ENCODE measurements at regions not wholly inside any gene's neighbourhood (a gene's known extent, or its start where the extent isn't known, plus 50 kb on each side); places are given as distances from the start of the nearest gene placed in this dataset.
A peak's percentile ranks its signal among the peaks of the same experiment; 100 is the strongest.

GRCh38 chrY:11293392-11293791 lies 1407.6 kb upstream of the USP9Y start:
- no peak for DNase-seq

DNA sequence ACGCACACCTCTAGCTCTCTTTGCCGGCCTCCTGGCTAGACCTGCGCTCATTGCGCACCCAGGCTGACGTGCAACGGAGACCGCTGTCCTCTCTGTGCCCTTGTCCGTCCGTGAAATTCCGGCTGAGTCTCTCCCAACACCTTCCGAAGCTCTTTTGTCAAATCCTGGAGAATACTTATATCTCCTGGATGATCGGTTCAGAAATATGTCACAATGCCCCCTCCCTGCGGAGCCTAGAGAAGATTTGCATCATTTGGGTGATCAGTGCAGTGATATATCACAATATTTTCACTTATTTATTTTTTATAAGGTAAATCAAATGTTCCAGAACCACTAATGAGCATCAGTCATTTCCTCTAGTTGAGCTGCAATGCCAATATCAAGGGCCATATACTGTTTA lies 1366.9 kb upstream of the USP9Y start:
- peak; percentile 54 for DNase-seq

Data from islet precursor cell (in vitro differentiated cells).